ENCODE measurements at regions not wholly inside any gene's neighbourhood (a gene's known extent, or its start where the extent isn't known, plus 50 kb on each side); places are given as distances from the start of the nearest gene placed in this dataset.

GRCh38 chr5:27734838-27735237 lies 696.5 kb upstream of the CDH9 start:
- WGBS, 2 donors = 62 to 63% methylated on average over 1 of the region's 1 CpG

DNA sequence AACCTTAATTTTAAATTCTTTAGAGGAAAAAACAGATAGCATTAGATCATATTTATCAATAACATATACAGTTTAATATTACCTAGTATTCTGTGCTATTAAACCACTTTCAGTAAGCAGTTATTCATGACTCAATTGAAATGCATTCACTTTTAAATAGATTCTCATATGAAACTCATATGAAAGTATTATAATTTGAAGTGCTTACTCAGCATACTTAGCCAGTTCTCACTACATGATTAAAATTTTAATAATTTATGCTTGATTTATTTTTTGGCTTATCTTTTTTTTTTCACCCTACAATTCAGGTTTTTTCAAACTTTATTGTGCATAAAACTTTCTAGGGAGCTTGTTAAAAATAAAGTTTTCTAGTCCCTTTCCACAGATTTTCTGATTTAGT lies 694.9 kb upstream of the CDH9 start:
- no peaks in the 10 kb centered on the region for H3K36me3 ChIP-seq (ENCODE audit: low read depth, missing control alignments)
- H3K4me3 ChIP-seq = no peak overlapping the region
- intact Hi-C loops (cut with DNase I; ENCODE audit: low total_unique reads) = no loop called here
- no peak overlapping the region for H3K27ac ChIP-seq
- TF ChIP-seq, protein P1, sequence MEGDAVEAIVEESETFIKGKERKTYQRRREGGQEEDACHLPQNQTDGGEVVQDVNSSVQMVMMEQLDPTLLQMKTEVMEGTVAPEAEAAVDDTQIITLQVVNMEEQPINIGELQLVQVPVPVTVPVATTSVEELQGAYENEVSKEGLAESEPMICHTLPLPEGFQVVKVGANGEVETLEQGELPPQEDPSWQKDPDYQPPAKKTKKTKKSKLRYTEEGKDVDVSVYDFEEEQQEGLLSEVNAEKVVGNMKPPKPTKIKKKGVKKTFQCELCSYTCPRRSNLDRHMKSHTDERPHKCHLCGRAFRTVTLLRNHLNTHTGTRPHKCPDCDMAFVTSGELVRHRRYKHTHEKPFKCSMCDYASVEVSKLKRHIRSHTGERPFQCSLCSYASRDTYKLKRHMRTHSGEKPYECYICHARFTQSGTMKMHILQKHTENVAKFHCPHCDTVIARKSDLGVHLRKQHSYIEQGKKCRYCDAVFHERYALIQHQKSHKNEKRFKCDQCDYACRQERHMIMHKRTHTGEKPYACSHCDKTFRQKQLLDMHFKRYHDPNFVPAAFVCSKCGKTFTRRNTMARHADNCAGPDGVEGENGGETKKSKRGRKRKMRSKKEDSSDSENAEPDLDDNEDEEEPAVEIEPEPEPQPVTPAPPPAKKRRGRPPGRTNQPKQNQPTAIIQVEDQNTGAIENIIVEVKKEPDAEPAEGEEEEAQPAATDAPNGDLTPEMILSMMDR (IDR thresholded peaks at IDR 0.05) = no peak
- no peak for TF ChIP-seq POLR2A (IDR thresholded peaks at IDR 0.05)
- H3K9me3 ChIP-seq = no peaks in the 10 kb centered on the region
- no peaks in the 10 kb centered on the region for H3K27me3 ChIP-seq
- no peak for DNase-seq
- H3K4me1 ChIP-seq = no peaks in the 10 kb centered on the region

More at GRCh38 chr5:27734838-27735237, 696.5 kb upstream of the CDH9 start:
- Histone ChIP-seq H3K27ac (no peak overlapping the region), H3K27me3 (no peaks in the 10 kb centered on the region), H3K9me3 (no peaks in the 10 kb centered on the region), H3K4me3 (no peak overlapping the region), H3K36me3 (ENCODE audit: low read depth, missing control alignments) (no peaks in the 10 kb centered on the region), H3K4me1 (no peaks in the 10 kb centered on the region)
- no peak for TF ChIP-seq POLR2A (IDR thresholded peaks at IDR 0.05)
- TF ChIP-seq, protein P1 (IDR thresholded peaks at IDR 0.05) = no peak
- DNase-seq = no peak
- intact Hi-C loops (cut with DNase I; ENCODE audit: low total_unique reads) = no loop called here

DNA sequence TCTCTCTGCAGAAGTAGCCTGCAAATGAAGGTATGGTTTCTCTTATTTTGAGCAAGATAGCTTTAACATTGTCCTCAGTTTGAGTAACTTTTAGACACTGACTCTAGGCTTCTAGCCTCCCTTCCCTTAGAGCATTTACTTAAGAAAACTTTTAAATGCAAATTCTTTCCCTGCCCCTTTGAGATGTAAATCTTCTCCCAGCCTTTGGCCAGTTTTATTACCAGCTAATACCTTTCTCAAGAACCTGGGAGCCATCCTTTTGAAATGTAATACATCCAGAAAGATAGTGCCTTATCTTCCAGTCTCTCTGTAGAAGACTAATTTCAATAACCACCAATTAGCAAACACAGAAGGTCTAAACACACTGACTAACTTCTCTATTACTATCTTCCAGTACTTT lies 688.9 kb upstream of the CDH9 start:
- no peaks in the 10 kb centered on the region for H3K9me3 ChIP-seq
- TF ChIP-seq, protein P1 (IDR thresholded peaks at IDR 0.05) = no peak
- no peaks in the 10 kb centered on the region for H3K4me1 ChIP-seq
- DNase-seq = no peak
- H3K36me3 ChIP-seq (ENCODE audit: low read depth, missing control alignments) = no peaks in the 10 kb centered on the region
- H3K4me3 ChIP-seq = no peak overlapping the region
- H3K27me3 ChIP-seq = no peaks in the 10 kb centered on the region
- intact Hi-C loops (cut with DNase I; ENCODE audit: low total_unique reads) = no loop called here
- no peak overlapping the region for H3K27ac ChIP-seq

DNA sequence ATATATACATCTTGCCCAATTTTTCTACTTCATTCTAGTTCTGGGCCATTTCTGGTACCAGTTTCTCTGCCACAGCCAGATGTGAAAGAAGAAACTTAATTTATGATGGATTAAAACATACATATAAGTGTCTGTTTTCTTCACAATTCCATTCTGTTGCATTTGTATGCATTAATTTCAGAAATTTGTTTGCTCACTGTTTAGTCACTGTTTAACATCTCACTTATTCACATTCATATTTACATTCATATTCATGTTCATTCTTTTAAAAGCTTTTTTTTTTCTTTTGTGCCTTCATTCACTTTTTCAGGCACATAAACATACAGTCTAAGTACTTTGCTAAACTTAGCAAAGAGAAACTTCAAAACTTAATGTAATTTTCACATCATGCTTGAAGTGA lies 684.0 kb upstream of the CDH9 start:
- no peaks in the 10 kb centered on the region for H3K4me1 ChIP-seq
- TF ChIP-seq, protein P1 (IDR thresholded peaks at IDR 0.05) = no peak
- no peak for TF ChIP-seq POLR2A (IDR thresholded peaks at IDR 0.05)
- no peak overlapping the region for H3K4me3 ChIP-seq
- no peak overlapping the region for H3K27ac ChIP-seq
- intact Hi-C loops (cut with DNase I; ENCODE audit: low total_unique reads) = no loop called here
- H3K36me3 ChIP-seq (ENCODE audit: low read depth, missing control alignments) = no peaks in the 10 kb centered on the region
- no peaks in the 10 kb centered on the region for H3K27me3 ChIP-seq
- no peaks in the 10 kb centered on the region for H3K9me3 ChIP-seq
- DNase-seq = no peak

- no peak for DNase-seq
- Histone ChIP-seq H3K27ac (no peak overlapping the region), H3K4me1 (no peaks in the 10 kb centered on the region), H3K27me3 (no peaks in the 10 kb centered on the region), H3K4me3 (no peak overlapping the region), H3K36me3 (ENCODE audit: low read depth, missing control alignments) (no peaks in the 10 kb centered on the region), H3K9me3 (no peaks in the 10 kb centered on the region)
- 65 to 69% methylated on average over 3 of the region's 3 CpGs for WGBS, 2 donors
- intact Hi-C loops (cut with DNase I; ENCODE audit: low total_unique reads) = no loop called here
- TF ChIP-seq, protein P1 (IDR thresholded peaks at IDR 0.05) = no peak
- TF ChIP-seq POLR2A (IDR thresholded peaks at IDR 0.05) = no peak
These were observed 670.1 kb upstream of the CDH9 start for GRCh38 chr5:27708534-27708933.

All from testis (tissue), 2 donors.